ENCODE measurements at regions not wholly inside any gene's neighbourhood (a gene's known extent, or its start where the extent isn't known, plus 50 kb on each side); places are given as distances from the start of the nearest gene placed in this dataset.

- Histone ChIP-seq H3K4me3 (no peak overlapping the region), H3K9me3 (replicated peaks in 1 of 3) (peaks cover 0 to 4% (median 0%) of the 10 kb centered on the region in 3 donors), H3K4me1 (replicated peaks in 1 of 2) (no peaks in the 10 kb centered on the region), H3K27ac (no peak overlapping the region), H3K36me3 (replicated peaks in 1 of 2) (no peaks in the 10 kb centered on the region), H3K27me3 (no peaks in the 10 kb centered on the region)
- intact Hi-C loops (cut with DNase I), result no loop called here
- TF ChIP-seq POLR2A (IDR thresholded peaks at IDR 0.05) (no peak), CTCF (IDR thresholded peaks at IDR 0.05) (no peak)
- DNase-seq, result no peak
Observed at GRCh38 chr4:75154994-75155393, 222.1 kb downstream of the PARM1 start.

- Histone ChIP-seq H3K4me1 (replicated peaks in 1 of 2) (no peaks in the 10 kb centered on the region), H3K4me3 (no peak overlapping the region), H3K27ac (no peak overlapping the region), H3K27me3 (no peaks in the 10 kb centered on the region), H3K36me3 (replicated peaks in 1 of 2) (no peaks in the 10 kb centered on the region), H3K9me3 (replicated peaks in 1 of 3) (no peaks in the 10 kb centered on the region)
- intact Hi-C loops (cut with DNase I), result no loop called here
- WGBS, 4 donors, result 53 to 83% (median 64%) methylated on average over 1 of the region's 1 CpG
- TF ChIP-seq POLR2A (IDR thresholded peaks at IDR 0.05) (no peak), CTCF (IDR thresholded peaks at IDR 0.05) (no peak)
- DNase-seq, result no peak
Observed at GRCh38 chr4:75146223-75146622, 213.3 kb downstream of the PARM1 start.

- Histone ChIP-seq H3K9me3 (replicated peaks in 1 of 3) (no peaks in the 10 kb centered on the region), H3K27ac (no peak overlapping the region), H3K36me3 (replicated peaks in 1 of 2) (no peaks in the 10 kb centered on the region), H3K4me1 (replicated peaks in 1 of 2) (no peaks in the 10 kb centered on the region), H3K4me3 (no peak overlapping the region), H3K27me3 (no peaks in the 10 kb centered on the region)
- DNase-seq, result no peak
- TF ChIP-seq CTCF (IDR thresholded peaks at IDR 0.05) (no peak), POLR2A (IDR thresholded peaks at IDR 0.05) (no peak)
- intact Hi-C loops (cut with DNase I), result no loop called here
- 45 to 75% (median 54%) methylated on average over 1 of the region's 1 CpG for WGBS, 4 donors
Observed at GRCh38 chr4:75144475-75144874, 211.6 kb downstream of the PARM1 start.

- DNase-seq, result no peak
- Histone ChIP-seq H3K9me3 (replicated peaks in 1 of 3) (no peaks in the 10 kb centered on the region), H3K4me1 (replicated peaks in 1 of 2) (no peaks in the 10 kb centered on the region), H3K27me3 (no peaks in the 10 kb centered on the region), H3K36me3 (replicated peaks in 1 of 2) (no peaks in the 10 kb centered on the region), H3K4me3 (no peak overlapping the region), H3K27ac (no peak overlapping the region)
- TF ChIP-seq POLR2A (IDR thresholded peaks at IDR 0.05) (no peak), CTCF (IDR thresholded peaks at IDR 0.05) (no peak)
- WGBS, 4 donors, result 69 to 76% (median 72%) methylated on average over 1 of the region's 1 CpG
- intact Hi-C loops (cut with DNase I), result no loop called here
Observed at GRCh38 chr4:75142850-75143249, 209.9 kb downstream of the PARM1 start.

All from adrenal gland (tissue), 9 donors.